ENCODE measurements at regions not wholly inside any gene's neighbourhood (a gene's known extent, or its start where the extent isn't known, plus 50 kb on each side); places are given as distances from the start of the nearest gene placed in this dataset.

DNA sequence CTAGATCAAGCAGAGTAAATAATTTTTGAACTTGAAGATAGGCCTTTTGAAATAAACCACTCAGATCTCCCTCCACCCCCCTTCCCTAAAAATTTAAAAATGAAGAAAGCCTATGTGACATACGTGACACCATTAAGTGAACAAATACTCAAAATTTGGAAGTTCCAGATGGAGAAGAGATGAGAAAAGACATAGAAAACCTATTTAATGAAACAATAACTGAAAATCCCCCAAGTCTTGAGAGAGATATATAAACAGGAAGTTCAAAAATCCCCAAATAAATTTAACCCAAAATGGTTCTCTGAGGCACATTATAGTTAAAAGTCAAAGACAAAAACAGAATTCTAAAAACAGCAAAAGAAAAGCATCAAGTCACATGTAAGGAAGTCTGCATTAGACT is 428.6 kb downstream of the PSAT1 start:
- H3K36me3 ChIP-seq: no peaks in the 10 kb centered on the region
- no peaks in the 10 kb centered on the region for H3K27me3 ChIP-seq
- DNase-seq (ENCODE audit: low spot score): no peak
- peaks cover 0 to 26% of the 10 kb centered on the region in 2 donors for H3K9me3 ChIP-seq
- no peak overlapping the region for H3K4me3 ChIP-seq
- H3K4me1 ChIP-seq: no peaks in the 10 kb centered on the region
- H3K27ac ChIP-seq: no peak overlapping the region
- TF ChIP-seq, protein P1, sequence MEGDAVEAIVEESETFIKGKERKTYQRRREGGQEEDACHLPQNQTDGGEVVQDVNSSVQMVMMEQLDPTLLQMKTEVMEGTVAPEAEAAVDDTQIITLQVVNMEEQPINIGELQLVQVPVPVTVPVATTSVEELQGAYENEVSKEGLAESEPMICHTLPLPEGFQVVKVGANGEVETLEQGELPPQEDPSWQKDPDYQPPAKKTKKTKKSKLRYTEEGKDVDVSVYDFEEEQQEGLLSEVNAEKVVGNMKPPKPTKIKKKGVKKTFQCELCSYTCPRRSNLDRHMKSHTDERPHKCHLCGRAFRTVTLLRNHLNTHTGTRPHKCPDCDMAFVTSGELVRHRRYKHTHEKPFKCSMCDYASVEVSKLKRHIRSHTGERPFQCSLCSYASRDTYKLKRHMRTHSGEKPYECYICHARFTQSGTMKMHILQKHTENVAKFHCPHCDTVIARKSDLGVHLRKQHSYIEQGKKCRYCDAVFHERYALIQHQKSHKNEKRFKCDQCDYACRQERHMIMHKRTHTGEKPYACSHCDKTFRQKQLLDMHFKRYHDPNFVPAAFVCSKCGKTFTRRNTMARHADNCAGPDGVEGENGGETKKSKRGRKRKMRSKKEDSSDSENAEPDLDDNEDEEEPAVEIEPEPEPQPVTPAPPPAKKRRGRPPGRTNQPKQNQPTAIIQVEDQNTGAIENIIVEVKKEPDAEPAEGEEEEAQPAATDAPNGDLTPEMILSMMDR (IDR thresholded peaks at IDR 0.05): no peak

DNA sequence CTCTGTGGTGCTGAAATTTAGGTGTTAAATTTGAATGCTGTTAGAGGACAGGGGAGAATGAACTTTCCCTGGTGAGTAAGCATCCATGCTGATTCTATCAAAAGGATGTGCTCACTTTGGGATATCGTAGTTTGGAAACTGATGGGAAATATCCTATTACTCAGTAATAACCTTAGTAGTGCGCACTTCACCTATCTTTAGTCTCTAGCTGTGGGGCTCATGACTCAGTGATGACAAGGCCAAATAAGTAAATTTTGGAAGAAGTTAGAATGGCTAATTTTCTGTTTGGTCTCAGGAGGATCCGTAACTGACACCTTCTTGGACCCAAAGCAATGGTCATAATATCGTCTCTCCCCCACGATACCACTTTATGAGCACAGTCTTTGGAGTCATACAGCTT is 448.4 kb downstream of the PSAT1 start:
- Histone ChIP-seq H3K27ac (no peak overlapping the region), H3K4me1 (no peaks in the 10 kb centered on the region), H3K4me3 (no peak overlapping the region), H3K36me3 (no peaks in the 10 kb centered on the region), H3K27me3 (no peaks in the 10 kb centered on the region), H3K9me3 (peaks cover 0 to 8% of the 10 kb centered on the region in 2 donors)
- DNase-seq (ENCODE audit: low spot score): no peak
- TF ChIP-seq, protein P1 (IDR thresholded peaks at IDR 0.05): no peak

DNA sequence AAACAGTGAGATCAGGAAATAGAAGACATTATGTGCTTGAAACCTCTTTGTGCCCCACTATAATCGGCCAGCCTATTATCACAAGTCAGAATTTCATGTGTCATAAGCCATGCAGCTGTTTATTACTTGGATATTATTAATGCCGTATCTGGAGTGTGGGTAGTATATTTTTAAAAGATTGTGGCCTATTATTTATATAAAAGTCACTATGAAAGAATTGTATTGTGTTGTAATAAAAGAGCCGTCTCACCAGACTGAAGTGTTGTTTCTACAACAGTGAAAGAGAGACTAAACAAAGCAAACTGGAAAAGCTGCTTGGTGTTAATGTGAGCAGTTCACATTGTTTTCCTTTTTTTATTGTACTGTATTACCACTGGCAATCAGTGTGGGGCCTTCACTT is 449.1 kb downstream of the PSAT1 start:
- Histone ChIP-seq H3K36me3 (no peaks in the 10 kb centered on the region), H3K27me3 (no peaks in the 10 kb centered on the region), H3K9me3 (peaks cover 0 to 12% of the 10 kb centered on the region in 2 donors), H3K4me3 (no peak overlapping the region), H3K4me1 (no peaks in the 10 kb centered on the region), H3K27ac (no peak overlapping the region)
- DNase-seq (ENCODE audit: low spot score): no peak
- TF ChIP-seq, protein P1 (IDR thresholded peaks at IDR 0.05): no peak

DNA sequence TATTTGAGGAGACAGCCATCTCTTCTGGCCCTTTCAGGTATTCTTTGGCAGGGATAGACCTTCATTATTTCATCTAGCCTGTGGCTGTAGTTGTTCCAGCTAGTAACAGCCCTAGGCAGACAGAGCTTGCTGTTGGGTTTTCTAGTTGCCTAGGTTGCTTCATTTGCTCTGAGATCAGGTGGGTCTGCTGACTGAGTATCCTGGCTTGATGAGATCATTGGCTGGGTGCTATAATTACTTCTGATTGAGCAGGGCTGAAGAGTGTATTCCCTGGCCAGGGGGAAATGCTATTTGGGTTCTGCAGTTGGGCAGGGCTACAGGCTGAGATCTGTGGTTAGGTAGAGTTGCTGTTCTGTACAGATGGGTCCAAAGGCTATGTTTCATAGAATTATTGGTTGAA is 456.1 kb downstream of the PSAT1 start:
- Histone ChIP-seq H3K9me3 (peaks cover 0 to 19% of the 10 kb centered on the region in 2 donors), H3K27me3 (no peaks in the 10 kb centered on the region), H3K36me3 (no peaks in the 10 kb centered on the region), H3K27ac (no peak overlapping the region), H3K4me1 (no peaks in the 10 kb centered on the region), H3K4me3 (no peak overlapping the region)
- TF ChIP-seq, protein P1 (IDR thresholded peaks at IDR 0.05): no peak
- DNase-seq (ENCODE audit: low spot score): no peak

DNA sequence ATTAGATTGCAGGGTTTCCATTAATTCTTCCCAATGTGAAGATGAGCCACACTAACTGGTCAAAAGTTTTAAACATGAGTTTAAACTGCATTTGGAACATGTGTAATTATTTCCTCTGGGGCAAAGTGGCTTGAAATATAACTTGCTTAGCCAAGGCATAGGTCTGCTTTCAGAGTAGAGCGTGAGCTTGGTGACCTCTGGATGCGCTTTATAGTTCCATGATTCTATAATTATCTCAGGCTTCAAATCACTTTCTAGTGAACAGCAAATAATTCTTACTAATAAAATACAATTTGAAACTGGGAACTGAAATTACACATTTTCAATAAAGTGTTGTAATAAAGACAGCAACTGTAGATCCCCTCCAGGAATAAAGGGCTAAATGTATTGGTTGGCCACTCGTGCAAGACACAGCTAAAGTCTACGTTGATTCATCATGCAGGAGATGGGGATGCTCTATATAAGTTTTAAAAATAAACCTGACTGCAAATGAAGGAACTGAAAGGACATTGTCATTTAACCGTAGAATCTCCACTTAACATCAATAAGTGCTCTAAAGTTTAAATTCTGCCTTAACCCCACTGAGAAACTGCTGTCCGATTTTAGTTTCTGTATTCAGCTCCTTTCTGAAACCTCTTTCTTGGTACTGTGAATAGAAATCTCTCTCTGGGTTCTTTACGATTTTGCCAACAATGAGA is 460.0 kb downstream of the PSAT1 start:
- no peaks in the 10 kb centered on the region for H3K4me1 ChIP-seq
- no peak for DNase-seq (ENCODE audit: low spot score)
- H3K9me3 ChIP-seq: no peaks in the 10 kb centered on the region
- TF ChIP-seq, protein P1 (IDR thresholded peaks at IDR 0.05): no peak
- H3K27me3 ChIP-seq: no peaks in the 10 kb centered on the region
- H3K4me3 ChIP-seq: no peak overlapping the region
- H3K27ac ChIP-seq: no peak overlapping the region
- no peaks in the 10 kb centered on the region for H3K36me3 ChIP-seq

DNA sequence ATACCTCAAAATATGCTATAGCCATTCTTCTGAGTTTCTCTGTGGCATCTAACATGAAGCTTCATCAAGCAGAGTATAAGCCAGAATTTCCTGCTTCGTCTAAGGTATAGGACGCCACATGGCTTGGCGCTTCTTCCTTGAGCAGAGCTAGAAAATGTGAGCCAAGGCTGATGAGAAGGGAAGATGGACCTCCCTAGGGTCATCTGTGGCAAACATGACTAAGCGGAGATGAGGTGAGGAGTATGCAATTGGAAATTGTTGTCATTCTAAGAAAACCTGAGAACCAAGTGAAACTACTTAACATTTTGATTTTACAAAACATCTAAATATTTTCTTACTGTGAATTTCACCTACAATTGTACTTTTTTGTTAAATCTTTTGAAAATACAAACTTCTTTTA is 466.5 kb downstream of the PSAT1 start:
- no peak overlapping the region for H3K4me3 ChIP-seq
- DNase-seq (ENCODE audit: low spot score): no peak
- no peaks in the 10 kb centered on the region for H3K4me1 ChIP-seq
- no peak overlapping the region for H3K27ac ChIP-seq
- H3K9me3 ChIP-seq: no peaks in the 10 kb centered on the region
- no peaks in the 10 kb centered on the region for H3K36me3 ChIP-seq
- TF ChIP-seq, protein P1 (IDR thresholded peaks at IDR 0.05): no peak
- no peaks in the 10 kb centered on the region for H3K27me3 ChIP-seq
